GM21367 (cell line): ENCODE measurements at regions not wholly inside any gene's neighbourhood (a gene's known extent, or its start where the extent isn't known, plus 50 kb on each side); places are given as distances from the start of the nearest gene placed in this dataset.

Experiments
- ATAC-seq: cut with Tn5 transposase; IDR thresholded peaks from one replicate; pipeline ENCODE4 v1.9.1; 2021; ENCODE audit not compliant: unreplicated experiment

DNA sequence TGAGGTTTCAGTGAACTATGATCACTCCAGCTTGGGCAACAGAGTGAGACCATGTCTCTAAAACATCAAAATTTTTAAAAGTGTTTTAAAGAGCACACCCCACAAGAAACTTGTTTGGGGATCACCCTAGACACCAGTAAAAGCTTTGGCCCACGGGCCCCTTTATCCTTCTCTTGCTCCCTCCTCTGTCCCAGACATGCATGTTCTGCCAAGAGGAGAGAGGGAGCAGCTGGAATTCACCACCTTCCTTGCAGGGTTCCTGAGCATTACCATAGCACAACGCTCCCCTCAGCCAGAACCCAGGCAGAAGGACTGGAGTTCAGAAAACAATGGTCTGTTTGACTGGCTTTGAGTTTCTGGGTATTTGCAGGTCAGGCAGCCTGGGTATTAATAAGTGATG lies 214.3 kb upstream of the CDH5 start:
- no peak for ATAC-seq

- no peak for ATAC-seq
Observed at GRCh38 chr16:66150698-66151482, 215.6 kb upstream of the CDH5 start.

GRCh38 chr16:66147291-66147690 lies 219.2 kb upstream of the CDH5 start:
- no peak for ATAC-seq

- no peak for ATAC-seq
Observed at GRCh38 chr16:66146798-66147197, 219.7 kb upstream of the CDH5 start.

GRCh38 chr16:66144641-66145040 lies 221.8 kb upstream of the CDH5 start:
- ATAC-seq, result no peak

- no peak for ATAC-seq
Observed at GRCh38 chr16:66143415-66143814, 223.1 kb upstream of the CDH5 start.

GRCh38 chr16:66141885-66142284 lies 224.6 kb upstream of the CDH5 start:
- no peak for ATAC-seq

DNA sequence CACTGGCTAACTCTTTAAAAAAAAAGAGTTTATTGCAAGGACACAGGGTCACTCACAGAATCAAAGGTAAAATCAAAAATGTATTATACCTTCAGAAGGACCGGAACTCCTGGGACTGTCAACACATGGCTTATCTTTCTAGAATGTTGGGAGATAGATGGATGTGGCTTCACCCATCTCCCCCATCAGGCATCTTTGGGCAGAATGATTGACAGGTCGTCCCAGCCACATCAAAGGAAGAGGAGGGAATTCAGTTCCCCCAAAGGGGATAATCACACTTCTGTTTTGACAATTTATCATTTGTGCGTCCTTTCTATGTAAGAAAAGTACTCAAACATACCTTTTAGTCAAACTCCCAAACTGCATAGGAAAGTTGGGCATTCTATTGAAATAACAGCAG lies 228.6 kb upstream of the CDH5 start:
- ATAC-seq, result no peak

- ATAC-seq, result no peak
Observed at GRCh38 chr16:66136841-66137240, 229.7 kb upstream of the CDH5 start.

- ATAC-seq, result no peak
Observed at GRCh38 chr16:66135838-66136237, 230.7 kb upstream of the CDH5 start.

GRCh38 chr16:66135421-66135831 lies 231.1 kb upstream of the CDH5 start:
- ATAC-seq, result no peak

- ATAC-seq, result no peak
Observed at GRCh38 chr16:66134875-66135274, 231.6 kb upstream of the CDH5 start.

- ATAC-seq, result no peak
Observed at GRCh38 chr16:66133643-66134338, 232.7 kb upstream of the CDH5 start.

GRCh38 chr16:66131895-66132294 lies 234.6 kb upstream of the CDH5 start:
- ATAC-seq, result no peak

GRCh38 chr16:66131156-66131807 lies 235.2 kb upstream of the CDH5 start:
- ATAC-seq, result no peak

GRCh38 chr16:66130296-66130905 lies 236.1 kb upstream of the CDH5 start:
- ATAC-seq, result no peak

GRCh38 chr16:66129196-66129595 lies 237.3 kb upstream of the CDH5 start:
- ATAC-seq, result no peak

DNA sequence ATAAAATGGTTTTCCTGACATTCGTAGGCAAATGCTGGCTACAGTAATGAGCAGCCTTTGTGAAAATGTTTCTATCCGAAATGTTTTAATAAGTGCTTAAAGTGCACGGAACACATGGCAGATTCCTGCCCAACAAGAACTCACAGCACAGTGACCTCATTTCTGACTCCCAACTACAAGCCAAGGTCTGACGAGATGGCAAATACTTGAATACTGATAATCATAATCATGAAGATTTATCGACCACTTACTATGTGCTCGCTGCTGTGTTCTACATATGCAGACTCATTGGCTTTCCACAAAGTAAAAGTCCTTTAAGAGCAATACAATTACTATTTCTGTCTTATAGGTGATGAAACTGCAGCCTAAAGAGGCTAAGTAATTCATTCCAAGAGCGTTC lies 238.1 kb upstream of the CDH5 start:
- ATAC-seq, result no peak

GRCh38 chr16:66127459-66128370 lies 238.8 kb upstream of the CDH5 start:
- ATAC-seq, result no peak

GRCh38 chr16:66121466-66121865 lies 245.0 kb upstream of the CDH5 start:
- no peak for ATAC-seq

DNA sequence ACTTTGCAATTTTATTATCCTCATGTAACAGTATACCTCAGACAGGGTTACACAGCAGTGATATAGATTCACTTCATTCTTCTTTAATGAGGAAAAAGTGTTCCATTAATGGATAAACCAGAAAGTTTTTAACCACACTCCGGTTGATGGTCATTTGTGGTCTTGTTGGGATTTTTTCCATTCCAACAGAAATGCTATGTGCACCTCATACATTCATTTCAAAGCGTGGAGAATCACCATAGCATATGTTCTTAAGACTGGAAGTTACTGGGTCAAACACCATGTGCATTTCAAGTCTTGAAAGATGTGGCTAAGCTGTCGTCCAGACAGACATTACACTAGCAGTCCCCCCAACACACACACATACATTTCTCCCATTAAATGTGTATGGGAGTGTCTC lies 245.8 kb upstream of the CDH5 start:
- ATAC-seq, result no peak
